SK-N-MC (cell line): ENCODE measurements at regions not wholly inside any gene's neighbourhood (a gene's known extent, or its start where the extent isn't known, plus 50 kb on each side); places are given as distances from the start of the nearest gene placed in this dataset.

Source experiments
- DNase-seq: peaks from one replicate; pipeline ENCODE4 v3.0.0-alpha.2; 2011; ENCODE audit warnings: low read depth, low spot score
- H3K27ac ChIP-seq: fragments of 200-600 bp; sonication (generic); 2 replicates; pipeline ENCODE4 v1.5.1; 2016; ENCODE audit warnings: mixed run types
- H3K36me3 ChIP-seq: fragments of 200-600 bp; sonication (generic); 2 replicates; pipeline ENCODE4 v1.6.1; 2017; ENCODE audit warnings: antibody characterized with exemption, low read length, mixed read lengths; ENCODE audit not compliant: insufficient read depth
- H3K4me3 ChIP-seq: fragments of 200-600 bp; sonication (generic); 2 replicates; pipeline ENCODE4 v1.5.1; 2016
- H3K9ac ChIP-seq: fragments of 200-600 bp; sonication (generic); 2 replicates; pipeline ENCODE4 v1.8.0; 2017; ENCODE audit warnings: mixed run types, mixed read lengths; ENCODE audit not compliant: insufficient read length
- H3K9me3 ChIP-seq: fragments of 200-600 bp; sonication (generic); 2 replicates; pipeline ENCODE4 v1.6.1; 2017; ENCODE audit warnings: low read depth, mild to moderate bottlenecking, antibody characterized with exemption, low read length, moderate library complexity, mixed read lengths
- EZH2 ChIP-seq: fragments of 200-600 bp; sonication (generic); IDR thresholded peaks from one replicate; pipeline ENCODE4 v1.6.1; 2017; ENCODE audit warnings: antibody characterized with exemption
- FOXP2 ChIP-seq: optimal IDR thresholded peaks from 2 replicates; pipeline ENCODE3; 2011; ENCODE audit warnings: mild to moderate bottlenecking, moderate library complexity; ENCODE audit not compliant: insufficient read depth; ENCODE audit errors: extremely low read length, control extremely low read depth
- POLR2AphosphoS5 ChIP-seq: IDR thresholded peaks from 2 replicates; pipeline ENCODE4 v1.6.1; 2012; ENCODE audit warnings: mild to moderate bottlenecking, low read depth, low read length, borderline replicate concordance

GRCh38 chr6:14922706-14923460 lies 323.0 kb upstream of the JARID2 start:
- DNase-seq = no peak
- no peaks in the 10 kb centered on the region for H3K9me3 ChIP-seq
- no peak overlapping the region for H3K27ac ChIP-seq
- no peak overlapping the region for H3K4me3 ChIP-seq
- TF ChIP-seq POLR2AphosphoS5 (no peak), EZH2 (no peak), FOXP2 (no peak)
- no peaks in the 10 kb centered on the region for H3K36me3 ChIP-seq
- H3K9ac ChIP-seq = no peak overlapping the region

GRCh38 chr6:14924126-14925024 lies 321.5 kb upstream of the JARID2 start:
- no peak overlapping the region for H3K27ac ChIP-seq

GRCh38 chr6:14925025-14925698 lies 320.7 kb upstream of the JARID2 start:
- TF ChIP-seq POLR2AphosphoS5 (no peak), EZH2 (no peak), FOXP2 (no peak)
- no peaks in the 10 kb centered on the region for H3K9me3 ChIP-seq
- no peak overlapping the region for H3K4me3 ChIP-seq
- H3K9ac ChIP-seq = no peak overlapping the region
- H3K36me3 ChIP-seq = no peaks in the 10 kb centered on the region
- no peak overlapping the region for H3K27ac ChIP-seq
- no peak for DNase-seq

More at GRCh38 chr6:14924126-14925024, 321.5 kb upstream of the JARID2 start:
- no peaks in the 10 kb centered on the region for H3K36me3 ChIP-seq
- TF ChIP-seq POLR2AphosphoS5 = no peak
- TF ChIP-seq FOXP2 = no peak
- TF ChIP-seq EZH2 = no peak
- no peak overlapping the region for H3K9ac ChIP-seq
- no peak for DNase-seq
- no peaks in the 10 kb centered on the region for H3K9me3 ChIP-seq
- no peak overlapping the region for H3K4me3 ChIP-seq

GRCh38 chr6:14925699-14926026 lies 320.2 kb upstream of the JARID2 start:
- Histone ChIP-seq H3K4me3 (no peak overlapping the region), H3K9ac (no peak overlapping the region), H3K9me3 (no peaks in the 10 kb centered on the region), H3K36me3 (no peaks in the 10 kb centered on the region), H3K27ac (no peak overlapping the region)
- DNase-seq = no peak
- TF ChIP-seq FOXP2 (no peak), POLR2AphosphoS5 (no peak), EZH2 (no peak)

- TF ChIP-seq POLR2AphosphoS5 (no peak), EZH2 (no peak), FOXP2 (no peak)
- Histone ChIP-seq H3K9me3 (no peaks in the 10 kb centered on the region), H3K9ac (no peak overlapping the region), H3K27ac (no peak overlapping the region), H3K36me3 (no peaks in the 10 kb centered on the region), H3K4me3 (no peak overlapping the region)
- no peak for DNase-seq
Measured at GRCh38 chr6:14927398-14927797, 318.5 kb upstream of the JARID2 start.

- H3K9ac ChIP-seq = no peak overlapping the region
- H3K36me3 ChIP-seq = no peaks in the 10 kb centered on the region
- H3K9me3 ChIP-seq = no peaks in the 10 kb centered on the region
- DNase-seq = no peak
- TF ChIP-seq POLR2AphosphoS5 (no peak), FOXP2 (no peak), EZH2 (no peak)
- H3K27ac ChIP-seq = no peak overlapping the region
- no peak overlapping the region for H3K4me3 ChIP-seq
Measured at GRCh38 chr6:14929291-14929690, 316.6 kb upstream of the JARID2 start.

GRCh38 chr6:14930366-14930989 lies 315.4 kb upstream of the JARID2 start:
- H3K36me3 ChIP-seq = no peaks in the 10 kb centered on the region
- DNase-seq = no peak
- no peak overlapping the region for H3K27ac ChIP-seq
- no peaks in the 10 kb centered on the region for H3K9me3 ChIP-seq
- H3K4me3 ChIP-seq = no peak overlapping the region
- TF ChIP-seq EZH2 (no peak), FOXP2 (no peak), POLR2AphosphoS5 (no peak)
- H3K9ac ChIP-seq = no peak overlapping the region
